GM18505 (cell line): ENCODE measurements at regions not wholly inside any gene's neighbourhood (a gene's known extent, or its start where the extent isn't known, plus 50 kb on each side); places are given as distances from the start of the nearest gene placed in this dataset.
A peak's percentile ranks its signal among the peaks of the same experiment; 100 is the strongest.
"Not testable (repeated sequence)": the region's sequence is repeated elsewhere in the genome, so short reads cannot be mapped to it uniquely, and the experiment has no call there.

Experiments
- ATAC-seq: cut with Tn5 transposase; IDR thresholded peaks from one replicate; pipeline ENCODE4 v1.9.1; 2021; ENCODE audit not compliant: unreplicated experiment
- POLR2A ChIP-seq: IDR thresholded peaks from 4 replicates; pipeline ENCODE4 v1.6.1; 2011; ENCODE audit warnings: borderline replicate concordance; ENCODE audit not compliant: insufficient read depth, insufficient read length; ENCODE audit errors: extremely low read depth

GRCh38 chr4:159012381-159012780, 90.5 kb upstream of the RAPGEF2 start:
- no peak for TF ChIP-seq POLR2A
- no peak for ATAC-seq

- ATAC-seq, result no peak
- TF ChIP-seq POLR2A, result no peak
Observed at GRCh38 chr4:159013692-159014091, 89.2 kb upstream of the RAPGEF2 start.

GRCh38 chr4:159014859-159015258, 88.0 kb upstream of the RAPGEF2 start:
- no peak for TF ChIP-seq POLR2A
- no peak for ATAC-seq

- TF ChIP-seq POLR2A, result no peak
- no peak for ATAC-seq
Observed at GRCh38 chr4:159015841-159016240, 87.0 kb upstream of the RAPGEF2 start.

GRCh38 chr4:159016593-159017024, 86.3 kb upstream of the RAPGEF2 start:
- no peak for ATAC-seq
- no peak for TF ChIP-seq POLR2A

- ATAC-seq, result peak; percentile 40
- no peak for TF ChIP-seq POLR2A
Observed at GRCh38 chr4:159017323-159018026, 85.4 kb upstream of the RAPGEF2 start.

GRCh38 chr4:159018062-159018629, 84.7 kb upstream of the RAPGEF2 start:
- TF ChIP-seq POLR2A, result no peak
- peak; percentile 95 for ATAC-seq

GRCh38 chr4:159019356-159019755, 83.5 kb upstream of the RAPGEF2 start:
- ATAC-seq, result no peak
- TF ChIP-seq POLR2A, result no peak

- no peak for ATAC-seq
- no peak for TF ChIP-seq POLR2A
Observed at GRCh38 chr4:159021597-159022385, 81.1 kb upstream of the RAPGEF2 start.

- no peak for TF ChIP-seq POLR2A
- ATAC-seq, result no peak
Observed at GRCh38 chr4:159023741-159024140, 79.1 kb upstream of the RAPGEF2 start.

- no peak for TF ChIP-seq POLR2A
- no peak for ATAC-seq
Observed at GRCh38 chr4:159024266-159024665, 78.6 kb upstream of the RAPGEF2 start.

- TF ChIP-seq POLR2A, result no peak
- no peak for ATAC-seq
Observed at GRCh38 chr4:159024828-159025227, 78.1 kb upstream of the RAPGEF2 start.

- ATAC-seq, result no peak
- no peak for TF ChIP-seq POLR2A
Observed at GRCh38 chr4:159026329-159026728, 76.5 kb upstream of the RAPGEF2 start.

GRCh38 chr4:159027535-159027934, 75.3 kb upstream of the RAPGEF2 start:
- peak; percentile 78 for ATAC-seq

GRCh38 chr4:159029481-159029880, 73.4 kb upstream of the RAPGEF2 start:
- ATAC-seq, result no peak
- no peak for TF ChIP-seq POLR2A

More at GRCh38 chr4:159027535-159027934, 75.3 kb upstream of the RAPGEF2 start:
- TF ChIP-seq POLR2A, result no peak

- ATAC-seq, result not testable (repeated sequence)
Observed at GRCh38 chr4:159030297-159030696, 72.6 kb upstream of the RAPGEF2 start.
